ENCODE measurements at regions not wholly inside any gene's neighbourhood (a gene's known extent, or its start where the extent isn't known, plus 50 kb on each side); places are given as distances from the start of the nearest gene placed in this dataset.

GRCh38 chr9:79469164-79469563, 102.6 kb upstream of the TLE4 start:
- Histone ChIP-seq H4K20me1 (replicated peaks; ENCODE audit: control insufficient read depth, extremely low read depth, insufficient read depth, low read length) (no peaks in the 10 kb centered on the region), H3K27me3 (ENCODE audit: control insufficient read depth in 2 of 2, insufficient read depth in 2 of 2, low read length in 2 of 2) (no peaks in the 10 kb centered on the region), H3K4me1 (ENCODE audit: control insufficient read depth, extremely low read depth, insufficient read depth, low read length) (no peaks in the 10 kb centered on the region), H3K4me2 (ENCODE audit: insufficient read depth, low read length) (no peak overlapping the region), H2AFZ (ENCODE audit: low read depth, low read length) (no peak overlapping the region), H3K79me2 (ENCODE audit: control insufficient read depth, insufficient read depth, low read length) (no peaks in the 10 kb centered on the region), H3K9me1 (replicated peaks; ENCODE audit: control insufficient read depth, extremely low read depth, insufficient read depth, low read length) (no peaks in the 10 kb centered on the region), H3K27ac (ENCODE audit: insufficient read depth, low read depth, low read length) (no peak overlapping the region), H3K4me3 (replicated peaks in 1 of 3; ENCODE audit: insufficient read depth in 1 of 3, low read depth in 1 of 3, low read length in 3 of 3) (no peak overlapping the region), H3K9ac (replicated peaks; ENCODE audit: extremely low read depth, insufficient read depth, low read length) (no peak overlapping the region), H3K9me3 (replicated peaks; ENCODE audit: control insufficient read depth, insufficient read depth, low read length) (no peaks in the 10 kb centered on the region), H3K36me3 (ENCODE audit: control insufficient read depth in 2 of 2, extremely low read depth in 1 of 2, insufficient read depth in 2 of 2, low read length in 2 of 2) (no peaks in the 10 kb centered on the region)
- POLR2A ChIA-PET: no interaction called here
- dilution Hi-C loops (cut with MboI; ENCODE audit: extremely low pct_ligation_motif_present, low sequenced_read_pairs): no loop called here
- no peak for TF ChIP-seq MYC (IDR thresholded peaks at IDR 0.05; ENCODE audit: low read depth, low read length)
- no peak for TF ChIP-seq MAX (IDR thresholded peaks at IDR 0.05; ENCODE audit: insufficient read depth, insufficient read length)
- TF ChIP-seq JUN (IDR thresholded peaks at IDR 0.05; ENCODE audit: borderline replicate concordance, insufficient read depth, insufficient read length, low read depth): no peak
- TF ChIP-seq GATA2 (IDR thresholded peaks at IDR 0.05; ENCODE audit: insufficient read depth, insufficient read length, low read depth, low read length): no peak
- no peak for TF ChIP-seq FOS (IDR thresholded peaks at IDR 0.05; ENCODE audit: borderline replicate concordance, insufficient read depth, low read length)
- TF ChIP-seq EZH2 (IDR thresholded peaks at IDR 0.05; ENCODE audit: borderline replicate concordance, low read depth, low read length, severe bottlenecking): no peak
- TF ChIP-seq POLR2AphosphoS5 (IDR thresholded peaks at IDR 0.05; ENCODE audit: insufficient read depth, low read depth, low read length): no peak
- no peak for TF ChIP-seq CTCF (IDR thresholded peaks at IDR 0.05; ENCODE audit: extremely low read depth in 1 of 2, insufficient read depth in 1 of 2, low read depth in 1 of 2, low read length in 2 of 2)
- no TSS peak for BruUV-seq (replicated peaks)
- CTCF ChIA-PET: no interaction called here
- DNase-seq (ENCODE audit: low read depth, low spot score) (peak; percentile 3), FAIRE-seq (no peak)
- intact Hi-C loops (cut with micrococcal nuclease): no loop called here
